ENCODE measurements at regions not wholly inside any gene's neighbourhood (a gene's known extent, or its start where the extent isn't known, plus 50 kb on each side); places are given as distances from the start of the nearest gene placed in this dataset.

GRCh38 chrX:99717716-99718115 is 692.4 kb downstream of the PCDH19 start:
- Histone ChIP-seq H2BK12ac (ENCODE audit: low read length in 2 of 2) (no peak overlapping the region), H3K23ac (ENCODE audit: low read length in 2 of 2) (no peak overlapping the region), H3K79me1 (replicated peaks; ENCODE audit: low read length, poor library complexity, severe bottlenecking) (no peaks in the 10 kb centered on the region), H2BK15ac (ENCODE audit: low read depth, poor library complexity, severe bottlenecking) (no peak overlapping the region), H3K27me3 (ENCODE audit: control insufficient read depth in 1 of 2, insufficient read depth in 1 of 2, low read length in 2 of 2) (peaks cover 0 to 6% of the 10 kb centered on the region in 2 experiments), H3K4me3 (ENCODE audit: insufficient read depth in 1 of 2, low read depth in 1 of 2, low read length in 2 of 2) (no peak overlapping the region), H3K4ac (ENCODE audit: low read depth in 1 of 2, low read length in 2 of 2) (no peak overlapping the region), H2BK120ac (ENCODE audit: low read depth, low read length) (no peak overlapping the region), H2BK5ac (ENCODE audit: low read depth, low read length, poor library complexity, severe bottlenecking) (no peak overlapping the region), H3K9ac (ENCODE audit: low read length) (no peak overlapping the region), H3K14ac (ENCODE audit: low read length in 2 of 2) (no peak overlapping the region), H2AFZ (ENCODE audit: low read depth, low read length) (no peak overlapping the region), H2AK5ac (ENCODE audit: low read length, severe bottlenecking) (no peak overlapping the region), H3K27ac (ENCODE audit: low read length, poor library complexity, severe bottlenecking) (no peak overlapping the region), H4K91ac (ENCODE audit: low read length) (no peak overlapping the region), H3K36me3 (ENCODE audit: control insufficient read depth in 1 of 2, insufficient read depth in 2 of 2, low read depth in 1 of 2, low read length in 2 of 2) (no peaks in the 10 kb centered on the region), H3K18ac (ENCODE audit: low read depth in 1 of 2, low read length in 2 of 2) (no peak overlapping the region), H3K4me1 (ENCODE audit: control insufficient read depth, insufficient read depth, low read depth, low read length) (no peaks in the 10 kb centered on the region), H3K4me2 (ENCODE audit: low read length, poor library complexity, severe bottlenecking) (no peak overlapping the region), H4K8ac (ENCODE audit: low read length) (no peak overlapping the region), H3K9me3 (ENCODE audit: control insufficient read depth, low read length) (no peaks in the 10 kb centered on the region)
- 46% methylated on average over 1 of the region's 2 CpGs for WGBS
- no peak for DNase-seq

GRCh38 chrX:99705701-99706100 is 704.4 kb downstream of the PCDH19 start:
- Histone ChIP-seq H3K4me3 (ENCODE audit: insufficient read depth in 1 of 2, low read depth in 1 of 2, low read length in 2 of 2) (no peak overlapping the region), H3K27me3 (ENCODE audit: control insufficient read depth in 1 of 2, insufficient read depth in 1 of 2, low read length in 2 of 2) (peaks cover 0 to 3% of the 10 kb centered on the region in 2 experiments), H3K23ac (ENCODE audit: low read length in 2 of 2) (no peak overlapping the region), H4K91ac (ENCODE audit: low read length) (no peak overlapping the region), H2AK5ac (ENCODE audit: low read length, severe bottlenecking) (no peak overlapping the region), H3K14ac (ENCODE audit: low read length in 2 of 2) (no peak overlapping the region), H2BK15ac (ENCODE audit: low read depth, poor library complexity, severe bottlenecking) (no peak overlapping the region), H3K4me2 (ENCODE audit: low read length, poor library complexity, severe bottlenecking) (no peak overlapping the region), H2BK12ac (ENCODE audit: low read length in 2 of 2) (no peak overlapping the region), H3K4me1 (ENCODE audit: control insufficient read depth, insufficient read depth, low read depth, low read length) (no peaks in the 10 kb centered on the region), H2BK120ac (ENCODE audit: low read depth, low read length) (no peak overlapping the region), H2BK5ac (ENCODE audit: low read depth, low read length, poor library complexity, severe bottlenecking) (no peak overlapping the region), H3K9me3 (ENCODE audit: control insufficient read depth, low read length) (no peaks in the 10 kb centered on the region), H3K36me3 (ENCODE audit: control insufficient read depth in 1 of 2, insufficient read depth in 2 of 2, low read depth in 1 of 2, low read length in 2 of 2) (no peaks in the 10 kb centered on the region), H2AFZ (ENCODE audit: low read depth, low read length) (no peak overlapping the region), H3K9ac (ENCODE audit: low read length) (no peak overlapping the region), H3K18ac (ENCODE audit: low read depth in 1 of 2, low read length in 2 of 2) (no peak overlapping the region), H3K4ac (ENCODE audit: low read depth in 1 of 2, low read length in 2 of 2) (no peak overlapping the region), H3K27ac (ENCODE audit: low read length, poor library complexity, severe bottlenecking) (no peak overlapping the region), H3K79me1 (replicated peaks; ENCODE audit: low read length, poor library complexity, severe bottlenecking) (no peaks in the 10 kb centered on the region), H4K8ac (ENCODE audit: low read length) (no peak overlapping the region)
- WGBS: 60% methylated on average over 4 of the region's 4 CpGs
- no peak for DNase-seq

GRCh38 chrX:99703473-99703872 is 706.6 kb downstream of the PCDH19 start:
- Histone ChIP-seq H3K4ac (ENCODE audit: low read depth in 1 of 2, low read length in 2 of 2) (no peak overlapping the region), H3K9ac (ENCODE audit: low read length) (no peak overlapping the region), H3K23ac (ENCODE audit: low read length in 2 of 2) (no peak overlapping the region), H2BK12ac (ENCODE audit: low read length in 2 of 2) (no peak overlapping the region), H3K14ac (ENCODE audit: low read length in 2 of 2) (no peak overlapping the region), H3K9me3 (ENCODE audit: control insufficient read depth, low read length) (no peaks in the 10 kb centered on the region), H3K4me2 (ENCODE audit: low read length, poor library complexity, severe bottlenecking) (no peak overlapping the region), H3K4me3 (ENCODE audit: insufficient read depth in 1 of 2, low read depth in 1 of 2, low read length in 2 of 2) (no peak overlapping the region), H2BK120ac (ENCODE audit: low read depth, low read length) (no peak overlapping the region), H3K18ac (ENCODE audit: low read depth in 1 of 2, low read length in 2 of 2) (no peak overlapping the region), H2AFZ (ENCODE audit: low read depth, low read length) (no peak overlapping the region), H3K27ac (ENCODE audit: low read length, poor library complexity, severe bottlenecking) (no peak overlapping the region), H4K8ac (ENCODE audit: low read length) (no peak overlapping the region), H3K4me1 (ENCODE audit: control insufficient read depth, insufficient read depth, low read depth, low read length) (no peaks in the 10 kb centered on the region), H2BK15ac (ENCODE audit: low read depth, poor library complexity, severe bottlenecking) (no peak overlapping the region), H2AK5ac (ENCODE audit: low read length, severe bottlenecking) (no peak overlapping the region), H3K36me3 (ENCODE audit: control insufficient read depth in 1 of 2, insufficient read depth in 2 of 2, low read depth in 1 of 2, low read length in 2 of 2) (no peaks in the 10 kb centered on the region), H2BK5ac (ENCODE audit: low read depth, low read length, poor library complexity, severe bottlenecking) (no peak overlapping the region), H3K27me3 (ENCODE audit: control insufficient read depth in 1 of 2, insufficient read depth in 1 of 2, low read length in 2 of 2) (peaks cover 0 to 3% of the 10 kb centered on the region in 2 experiments), H3K79me1 (replicated peaks; ENCODE audit: low read length, poor library complexity, severe bottlenecking) (no peaks in the 10 kb centered on the region), H4K91ac (ENCODE audit: low read length) (no peak overlapping the region)
- DNase-seq: no peak
- WGBS: 72% methylated on average over 3 of the region's 4 CpGs

DNA sequence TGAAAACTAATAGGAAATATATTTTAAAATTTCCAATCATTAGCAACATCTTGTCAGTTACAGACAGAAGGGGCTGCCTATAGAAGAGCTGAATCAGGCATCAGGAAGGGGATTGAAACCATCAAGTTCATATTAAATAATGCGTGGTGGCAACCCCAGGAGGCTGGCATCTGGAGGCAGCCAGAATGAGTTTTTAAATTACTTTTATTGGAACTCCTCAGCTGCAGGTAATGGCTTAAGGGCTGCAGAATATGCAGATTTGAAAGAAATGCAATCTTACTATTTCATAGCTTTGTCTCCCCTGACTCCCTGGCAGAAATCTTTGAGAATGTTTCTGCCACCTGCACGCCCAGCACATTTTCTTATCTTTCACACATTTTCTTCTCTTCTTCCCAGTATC is 711.6 kb downstream of the PCDH19 start:
- Histone ChIP-seq H3K27me3 (ENCODE audit: control insufficient read depth in 1 of 2, insufficient read depth in 1 of 2, low read length in 2 of 2) (no peaks in the 10 kb centered on the region), H2AK5ac (ENCODE audit: low read length, severe bottlenecking) (no peak overlapping the region), H3K4ac (ENCODE audit: low read depth in 1 of 2, low read length in 2 of 2) (no peak overlapping the region), H3K79me1 (replicated peaks; ENCODE audit: low read length, poor library complexity, severe bottlenecking) (no peaks in the 10 kb centered on the region), H2BK5ac (ENCODE audit: low read depth, low read length, poor library complexity, severe bottlenecking) (no peak overlapping the region), H2BK120ac (ENCODE audit: low read depth, low read length) (no peak overlapping the region), H2AFZ (ENCODE audit: low read depth, low read length) (no peak overlapping the region), H3K4me1 (ENCODE audit: control insufficient read depth, insufficient read depth, low read depth, low read length) (no peaks in the 10 kb centered on the region), H3K14ac (ENCODE audit: low read length in 2 of 2) (no peak overlapping the region), H4K91ac (ENCODE audit: low read length) (no peak overlapping the region), H3K9ac (ENCODE audit: low read length) (no peak overlapping the region), H3K23ac (ENCODE audit: low read length in 2 of 2) (no peak overlapping the region), H2BK15ac (ENCODE audit: low read depth, poor library complexity, severe bottlenecking) (no peak overlapping the region), H2BK12ac (ENCODE audit: low read length in 2 of 2) (no peak overlapping the region), H3K18ac (ENCODE audit: low read depth in 1 of 2, low read length in 2 of 2) (no peak overlapping the region), H4K8ac (ENCODE audit: low read length) (no peak overlapping the region), H3K4me3 (ENCODE audit: insufficient read depth in 1 of 2, low read depth in 1 of 2, low read length in 2 of 2) (no peak overlapping the region), H3K4me2 (ENCODE audit: low read length, poor library complexity, severe bottlenecking) (no peak overlapping the region), H3K27ac (ENCODE audit: low read length, poor library complexity, severe bottlenecking) (no peak overlapping the region), H3K36me3 (ENCODE audit: control insufficient read depth in 1 of 2, insufficient read depth in 2 of 2, low read depth in 1 of 2, low read length in 2 of 2) (no peaks in the 10 kb centered on the region), H3K9me3 (ENCODE audit: control insufficient read depth, low read length) (no peaks in the 10 kb centered on the region)
- 90% methylated on average over 2 of the region's 2 CpGs for WGBS
- no peak for DNase-seq
